Mesenchymal stem cell (in vitro differentiated cells and primary cell): ENCODE measurements at regions not wholly inside any gene's neighbourhood (a gene's known extent, or its start where the extent isn't known, plus 50 kb on each side); places are given as distances from the start of the nearest gene placed in this dataset.

Experiments
- DNase-seq: peaks from one replicate; pipeline ENCODE4 v3.0.0-alpha.2; 2013
- H2AFZ ChIP-seq: one replicate; pipeline ENCODE4 v1.6.1; 2013; ENCODE audit warnings: low read depth, mild to moderate bottlenecking, control low read depth, inconsistent platforms, low read length, moderate library complexity
- H2AK5ac ChIP-seq: 2 replicates; pipeline ENCODE4 v1.6.1; 2013; ENCODE audit warnings: low read length, moderate library complexity, mild to moderate bottlenecking, inconsistent platforms; ENCODE audit not compliant: severe bottlenecking
- H2BK120ac ChIP-seq: one replicate; pipeline ENCODE4 v1.6.1; 2013; ENCODE audit warnings: low read depth, mild to moderate bottlenecking, inconsistent platforms, low read length, moderate library complexity
- H2BK12ac ChIP-seq, 2 experiments: one replicate each; pipeline ENCODE4 v1.6.1; 2013; ENCODE audit warnings: inconsistent platforms in 2 of 2, low read length in 2 of 2, mild to moderate bottlenecking in 2 of 2, moderate library complexity in 2 of 2, control low read depth in 1 of 2
- H2BK15ac ChIP-seq: one replicate; pipeline ENCODE4 v1.6.1; 2013; ENCODE audit warnings: mild to moderate bottlenecking, low read depth, inconsistent platforms; ENCODE audit not compliant: poor library complexity, severe bottlenecking
- H2BK5ac ChIP-seq: 2 replicates; pipeline ENCODE4 v1.6.1; 2013; ENCODE audit warnings: low read depth, mild to moderate bottlenecking, low read length, control low read depth, inconsistent platforms; ENCODE audit not compliant: poor library complexity, severe bottlenecking
- H3K14ac ChIP-seq, 2 experiments: one replicate each; pipeline ENCODE4 v1.6.1; 2013; ENCODE audit warnings: inconsistent platforms in 2 of 2, low read length in 2 of 2, control low read depth in 1 of 2, mild to moderate bottlenecking in 1 of 2, moderate library complexity in 1 of 2
- H3K18ac ChIP-seq, 2 experiments: one replicate each; pipeline ENCODE4 v1.6.1; 2013; ENCODE audit warnings: inconsistent platforms in 2 of 2, low read length in 2 of 2, control low read depth in 1 of 2, low read depth in 1 of 2, mild to moderate bottlenecking in 1 of 2
- H3K23ac ChIP-seq, 2 experiments: one replicate each; pipeline ENCODE4 v1.6.1; 2013; ENCODE audit warnings: inconsistent platforms in 2 of 2, low read length in 2 of 2, mild to moderate bottlenecking in 2 of 2, moderate library complexity in 2 of 2, control low read depth in 1 of 2
- H3K27ac ChIP-seq: 2 replicates; pipeline ENCODE4 v1.5.1; 2013; ENCODE audit warnings: mild to moderate bottlenecking, moderate library complexity, low read length, control low read depth, inconsistent platforms; ENCODE audit not compliant: poor library complexity, severe bottlenecking
- H3K27me3 ChIP-seq, 2 experiments: 2 replicates each; pipeline versions ENCODE4 v1.6.1 to v1.7.0; 2013; ENCODE audit warnings: low read length in 2 of 2, mild to moderate bottlenecking in 2 of 2, moderate library complexity in 2 of 2, control low read depth in 1 of 2, inconsistent platforms in 1 of 2; ENCODE audit not compliant: control insufficient read depth in 1 of 2, insufficient read depth in 1 of 2
- H3K36me3 ChIP-seq, 2 experiments: 2 replicates each; pipeline versions ENCODE4 v1.6.1 to v1.7.0; 2013; ENCODE audit warnings: low read length in 2 of 2, control low read depth in 1 of 2, inconsistent platforms in 1 of 2, low read depth in 1 of 2, mild to moderate bottlenecking in 1 of 2; ENCODE audit not compliant: insufficient read depth in 2 of 2, control insufficient read depth in 1 of 2
- H3K4ac ChIP-seq, 2 experiments: one replicate each; pipeline ENCODE4 v1.6.1; 2013; ENCODE audit warnings: inconsistent platforms in 2 of 2, low read length in 2 of 2, mild to moderate bottlenecking in 2 of 2, moderate library complexity in 2 of 2, control low read depth in 1 of 2, low read depth in 1 of 2
- H3K4me1 ChIP-seq: 2 replicates; pipeline ENCODE4 v1.6.1; 2013; ENCODE audit warnings: low read depth, low read length, control low read depth; ENCODE audit not compliant: control insufficient read depth, insufficient read depth
- H3K4me2 ChIP-seq: 2 replicates; pipeline ENCODE4 v1.6.1; 2013; ENCODE audit warnings: low read length, mild to moderate bottlenecking, inconsistent platforms; ENCODE audit not compliant: poor library complexity, severe bottlenecking
- H3K4me3 ChIP-seq, 2 experiments: 2 replicates each; pipeline versions ENCODE4 v1.5.1 to v1.7.0; 2013; ENCODE audit warnings: low read length in 2 of 2, mild to moderate bottlenecking in 2 of 2, control low read depth in 1 of 2, low read depth in 1 of 2; ENCODE audit not compliant: insufficient read depth in 1 of 2
- H3K79me1 ChIP-seq: replicated peaks from 2 replicates; pipeline ENCODE4 v1.6.1; 2013; ENCODE audit warnings: mild to moderate bottlenecking, control low read depth, low read length, inconsistent platforms; ENCODE audit not compliant: poor library complexity, severe bottlenecking
- H3K9ac ChIP-seq: 2 replicates; pipeline ENCODE4 v1.7.0; 2013; ENCODE audit warnings: mild to moderate bottlenecking, low read length, moderate library complexity
- H3K9me3 ChIP-seq: 2 replicates; pipeline ENCODE4 v1.7.0; 2013; ENCODE audit warnings: mild to moderate bottlenecking, low read length; ENCODE audit not compliant: control insufficient read depth
- H4K8ac ChIP-seq: one replicate; pipeline ENCODE4 v1.6.1; 2013; ENCODE audit warnings: inconsistent platforms, mild to moderate bottlenecking, low read length, moderate library complexity
- H4K91ac ChIP-seq: one replicate; pipeline ENCODE4 v1.6.1; 2013; ENCODE audit warnings: mild to moderate bottlenecking, low read length, inconsistent platforms
- WGBS: methylation state at CpG from one replicate; pipeline ENCODE4 v1.1.7; 2013; ENCODE audit warnings: mixed read lengths; 5-methylcytosine and 5-hydroxymethylcytosine counted together

- Histone ChIP-seq H2BK12ac (no peak overlapping the region), H2BK120ac (no peak overlapping the region), H2BK5ac (no peak overlapping the region), H3K4ac (no peak overlapping the region), H2BK15ac (no peak overlapping the region), H3K4me1 (no peaks in the 10 kb centered on the region), H3K27ac (no peak overlapping the region), H2AK5ac (no peak overlapping the region), H3K4me2 (no peak overlapping the region), H4K8ac (no peak overlapping the region), H3K79me1 (no peaks in the 10 kb centered on the region), H3K9ac (no peak overlapping the region), H3K4me3 (no peak overlapping the region), H4K91ac (no peak overlapping the region), H3K9me3 (peaks cover 19% of the 10 kb centered on the region), H3K23ac (no peak overlapping the region), H3K18ac (no peak overlapping the region), H3K14ac (no peak overlapping the region), H3K27me3 (no peaks in the 10 kb centered on the region), H2AFZ (no peak overlapping the region), H3K36me3 (no peaks in the 10 kb centered on the region)
- 89% methylated on average over 4 of the region's 4 CpGs for WGBS
- no peak for DNase-seq
Observed at GRCh38 chr1:238790882-238791281, 595.5 kb upstream of the CHRM3 start.

- H2BK12ac ChIP-seq = no peak overlapping the region
- H3K27me3 ChIP-seq = no peaks in the 10 kb centered on the region
- H3K9ac ChIP-seq = no peak overlapping the region
- no peak overlapping the region for H3K4me3 ChIP-seq
- no peak overlapping the region for H2AFZ ChIP-seq
- H3K18ac ChIP-seq = no peak overlapping the region
- no peak overlapping the region for H2BK15ac ChIP-seq
- no peak for DNase-seq
- no peak overlapping the region for H3K23ac ChIP-seq
- H3K14ac ChIP-seq = no peak overlapping the region
- H4K91ac ChIP-seq = no peak overlapping the region
- no peak overlapping the region for H3K27ac ChIP-seq
- no peak overlapping the region for H3K4ac ChIP-seq
- no peaks in the 10 kb centered on the region for H3K79me1 ChIP-seq
- no peaks in the 10 kb centered on the region for H3K4me1 ChIP-seq
- WGBS = 74% methylated on average over 5 of the region's 6 CpGs
- H2BK5ac ChIP-seq = no peak overlapping the region
- no peak overlapping the region for H4K8ac ChIP-seq
- peaks cover 19% of the 10 kb centered on the region for H3K9me3 ChIP-seq
- no peak overlapping the region for H2AK5ac ChIP-seq
- H3K4me2 ChIP-seq = no peak overlapping the region
- no peak overlapping the region for H2BK120ac ChIP-seq
- H3K36me3 ChIP-seq = no peaks in the 10 kb centered on the region
Observed at GRCh38 chr1:238789916-238790667, 596.3 kb upstream of the CHRM3 start.

DNA sequence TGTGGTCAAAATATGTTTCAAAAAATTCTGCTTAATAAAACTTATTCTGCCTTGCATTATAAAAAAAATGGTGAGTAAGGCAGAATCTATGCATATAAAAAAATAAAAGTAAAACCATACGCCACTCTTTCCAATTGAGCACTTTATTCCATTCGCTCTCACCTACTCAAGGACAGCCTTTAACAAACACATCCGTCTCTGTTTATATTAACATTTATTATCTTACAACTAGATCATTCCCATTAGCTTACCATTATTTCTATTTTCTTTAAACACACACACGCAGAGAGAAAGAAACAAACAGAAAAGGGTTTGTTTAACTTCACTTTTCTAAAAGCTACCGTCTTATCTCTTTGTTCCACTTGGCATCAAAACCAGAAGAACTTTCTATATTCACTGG lies 598.9 kb upstream of the CHRM3 start:
- H3K4me1 ChIP-seq = no peaks in the 10 kb centered on the region
- H2BK15ac ChIP-seq = no peak overlapping the region
- peaks cover 11% of the 10 kb centered on the region for H3K9me3 ChIP-seq
- no peaks in the 10 kb centered on the region for H3K79me1 ChIP-seq
- WGBS = 82% methylated on average over 5 of the region's 5 CpGs
- no peak overlapping the region for H3K9ac ChIP-seq
- H3K4ac ChIP-seq = no peak overlapping the region
- H4K91ac ChIP-seq = no peak overlapping the region
- H4K8ac ChIP-seq = no peak overlapping the region
- no peaks in the 10 kb centered on the region for H3K27me3 ChIP-seq
- no peak overlapping the region for H3K18ac ChIP-seq
- no peak overlapping the region for H2BK5ac ChIP-seq
- H3K36me3 ChIP-seq = no peaks in the 10 kb centered on the region
- no peak overlapping the region for H2BK12ac ChIP-seq
- no peak overlapping the region for H3K4me3 ChIP-seq
- no peak for DNase-seq
- H3K27ac ChIP-seq = no peak overlapping the region
- no peak overlapping the region for H3K4me2 ChIP-seq
- no peak overlapping the region for H2AK5ac ChIP-seq
- H2BK120ac ChIP-seq = no peak overlapping the region
- H3K14ac ChIP-seq = no peak overlapping the region
- H3K23ac ChIP-seq = no peak overlapping the region
- no peak overlapping the region for H2AFZ ChIP-seq

GRCh38 chr1:238783633-238784032 lies 602.7 kb upstream of the CHRM3 start:
- Histone ChIP-seq H2AFZ (no peak overlapping the region), H3K4ac (no peak overlapping the region), H4K8ac (no peak overlapping the region), H3K9me3 (no peaks in the 10 kb centered on the region), H3K4me2 (no peak overlapping the region), H4K91ac (no peak overlapping the region), H2BK12ac (no peak overlapping the region), H3K4me1 (peaks cover 4% of the 10 kb centered on the region), H2BK120ac (no peak overlapping the region), H2BK5ac (no peak overlapping the region), H3K36me3 (peaks cover 0 to 3% of the 10 kb centered on the region in 2 experiments), H3K4me3 (no peak overlapping the region), H3K18ac (no peak overlapping the region), H3K9ac (no peak overlapping the region), H2AK5ac (no peak overlapping the region), H3K23ac (no peak overlapping the region), H2BK15ac (no peak overlapping the region), H3K27ac (no peak overlapping the region), H3K14ac (no peak overlapping the region), H3K79me1 (no peaks in the 10 kb centered on the region), H3K27me3 (no peaks in the 10 kb centered on the region)
- no peak for DNase-seq
